GM23338 (cell line): ENCODE measurements at regions not wholly inside any gene's neighbourhood (a gene's known extent, or its start where the extent isn't known, plus 50 kb on each side); places are given as distances from the start of the nearest gene placed in this dataset.

Source experiments
- ATAC-seq: fragments of 200-7000 bp; cut with Tn5 transposase; 3 replicates; pipeline ENCODE4 v1.9.1; 2020
- DNase-seq: peaks from one replicate; pipeline ENCODE4 v3.0.0-alpha.2; 2015; ENCODE audit warnings: low spot score
- H2AFZ ChIP-seq: fragments of 200-600 bp; sonication (generic); 2 replicates; pipeline ENCODE4 v1.8.0; 2016; ENCODE audit warnings: antibody characterized with exemption, mild to moderate bottlenecking, moderate library complexity
- H3F3A ChIP-seq: fragments of 200-600 bp; sonication (generic); replicated peaks from 2 replicates; pipeline ENCODE4 v1.8.0; 2017; ENCODE audit warnings: antibody characterized with exemption, mixed run types, low read depth
- H3K27ac ChIP-seq: fragments of 200-600 bp; sonication (generic); 2 replicates; pipeline ENCODE4 v1.6.1; 2016; ENCODE audit warnings: low read depth
- H3K27me3 ChIP-seq: fragments of 200-600 bp; sonication (generic); 2 replicates; pipeline ENCODE4 v1.8.0; 2016; ENCODE audit warnings: mild to moderate bottlenecking, mixed run types, moderate library complexity; ENCODE audit not compliant: insufficient read depth
- H3K36me3 ChIP-seq: fragments of 200-600 bp; sonication (generic); 2 replicates; pipeline ENCODE4 v1.8.0; 2016; ENCODE audit warnings: mild to moderate bottlenecking; ENCODE audit not compliant: insufficient read depth
- H3K4me1 ChIP-seq: fragments of 200-600 bp; sonication (generic); 2 replicates; pipeline ENCODE4 v1.8.0; 2016; ENCODE audit warnings: mild to moderate bottlenecking, moderate library complexity; ENCODE audit not compliant: insufficient read depth
- H3K4me2 ChIP-seq: fragments of 200-600 bp; sonication (generic); 2 replicates; pipeline ENCODE4 v1.7.1; 2017; ENCODE audit warnings: mixed run types
- H3K4me3 ChIP-seq: fragments of 200-600 bp; sonication (generic); 2 replicates; pipeline ENCODE4 v1.6.1; 2016; ENCODE audit warnings: mixed run types
- H3K79me2 ChIP-seq: fragments of 200-600 bp; sonication (generic); replicated peaks from 2 replicates; pipeline ENCODE4 v1.8.0; 2017; ENCODE audit warnings: mild to moderate bottlenecking; ENCODE audit not compliant: insufficient read depth
- H3K9me2 ChIP-seq: fragments of 200-600 bp; sonication (generic); 2 replicates; pipeline ENCODE4 v1.8.0; 2017; ENCODE audit not compliant: insufficient read depth
- H4K20me1 ChIP-seq: fragments of 200-600 bp; sonication (generic); replicated peaks from 2 replicates; pipeline ENCODE4 v1.8.0; 2017; ENCODE audit warnings: mild to moderate bottlenecking; ENCODE audit not compliant: insufficient read depth
- H3K27ac Mint-ChIP-seq: 2 replicates; pipeline ENCODE4 v1.8.0; 2020; ENCODE audit warnings: inconsistent platforms, mild to moderate bottlenecking, moderate library complexity, mixed read lengths
- H3K27me3 Mint-ChIP-seq: 3 replicates; pipeline ENCODE4 v1.8.0; 2022; ENCODE audit warnings: low read depth, mild to moderate bottlenecking, moderate library complexity, mixed read lengths, inconsistent platforms; ENCODE audit not compliant: insufficient read depth, poor library complexity
- H3K36me3 Mint-ChIP-seq: 3 replicates; pipeline ENCODE4 v1.8.0; 2021; ENCODE audit warnings: low read depth, mild to moderate bottlenecking, inconsistent platforms, moderate library complexity, mixed read lengths
- H3K4me1 Mint-ChIP-seq: 3 replicates; pipeline ENCODE4 v1.8.0; 2020; ENCODE audit warnings: mild to moderate bottlenecking, inconsistent platforms, mixed read lengths
- H3K4me3 Mint-ChIP-seq: 3 replicates; pipeline ENCODE4 v1.8.0; 2021; ENCODE audit warnings: moderate library complexity, mild to moderate bottlenecking, inconsistent platforms, mixed read lengths
- H3K9me3 Mint-ChIP-seq: 3 replicates; pipeline ENCODE4 v1.8.0; 2020; ENCODE audit warnings: moderate library complexity, mild to moderate bottlenecking, inconsistent platforms, mixed read lengths
- CREB1 ChIP-seq: fragments of 250-450 bp; sonication (Bioruptor Pico); IDR thresholded peaks from 2 replicates; pipeline ENCODE4 v1.5.0; 2020; ENCODE audit warnings: low read depth, mild to moderate bottlenecking, moderate library complexity
- CTCF ChIP-seq, 2 experiments: fragments of 200-600 bp in 1 of 2; sonication (generic) in 1 of 2; conservative IDR thresholded peaks; 2 replicates each; pipeline versions ENCODE4 v1.5.1 to v1.6.1; 2016 to 2017; ENCODE audit warnings: antibody characterized with exemption in 2 of 2, low read depth in 2 of 2, mild to moderate bottlenecking in 2 of 2, moderate library complexity in 1 of 2
- ETS1 ChIP-seq: IDR thresholded peaks from 2 replicates; pipeline ENCODE4 v1.6.1; 2016; ENCODE audit warnings: antibody characterized with exemption
- EZH2 ChIP-seq: fragments of 200-600 bp; sonication (generic); IDR thresholded peaks from one replicate; pipeline ENCODE4 v1.8.0; 2017; ENCODE audit warnings: antibody characterized with exemption, mild to moderate bottlenecking, low read depth; ENCODE audit not compliant: unreplicated experiment
- EZH2phosphoT487 ChIP-seq: fragments of 200-600 bp; sonication (generic); IDR thresholded peaks from one replicate; pipeline ENCODE4 v1.8.1; 2018; ENCODE audit warnings: antibody characterized with exemption; ENCODE audit not compliant: unreplicated experiment
- JUNB ChIP-seq: IDR thresholded peaks from one replicate; pipeline ENCODE4 v1.6.1; 2016; ENCODE audit warnings: antibody characterized with exemption; ENCODE audit not compliant: unreplicated experiment
- NANOG ChIP-seq: IDR thresholded peaks from 2 replicates; pipeline ENCODE4 v1.6.1; 2016; ENCODE audit warnings: antibody characterized with exemption, borderline replicate concordance
- POLR2AphosphoS5 ChIP-seq: IDR thresholded peaks from 2 replicates; pipeline ENCODE4 v1.6.1; 2016; ENCODE audit warnings: antibody characterized with exemption, low read depth
- STAT1 ChIP-seq: IDR thresholded peaks from one replicate; pipeline ENCODE4 v1.6.1; 2016; ENCODE audit warnings: antibody characterized with exemption; ENCODE audit not compliant: unreplicated experiment
- ZNF114 ChIP-seq: fragments of 250-450 bp; sonication (Bioruptor Pico); IDR thresholded peaks from 2 replicates; pipeline ENCODE4 v1.5.0; 2020; ENCODE audit warnings: mild to moderate bottlenecking, moderate library complexity
- ZNF331 ChIP-seq: fragments of 250-450 bp; sonication (Bioruptor Pico); IDR thresholded peaks from 2 replicates; pipeline ENCODE4 v1.5.0; 2020; ENCODE audit warnings: low read depth, mild to moderate bottlenecking, moderate library complexity
- ZNF462 ChIP-seq: fragments of 250-450 bp; sonication (Bioruptor Pico); IDR thresholded peaks from 2 replicates; pipeline ENCODE4 v1.5.0; 2020; ENCODE audit warnings: mild to moderate bottlenecking, moderate library complexity
- TF ChIP-seq, protein P1 (sequence below): IDR thresholded peaks from one replicate; pipeline ENCODE4 v1.6.1; 2018; ENCODE audit warnings: antibody characterized with exemption; ENCODE audit not compliant: unreplicated experiment

DNA sequence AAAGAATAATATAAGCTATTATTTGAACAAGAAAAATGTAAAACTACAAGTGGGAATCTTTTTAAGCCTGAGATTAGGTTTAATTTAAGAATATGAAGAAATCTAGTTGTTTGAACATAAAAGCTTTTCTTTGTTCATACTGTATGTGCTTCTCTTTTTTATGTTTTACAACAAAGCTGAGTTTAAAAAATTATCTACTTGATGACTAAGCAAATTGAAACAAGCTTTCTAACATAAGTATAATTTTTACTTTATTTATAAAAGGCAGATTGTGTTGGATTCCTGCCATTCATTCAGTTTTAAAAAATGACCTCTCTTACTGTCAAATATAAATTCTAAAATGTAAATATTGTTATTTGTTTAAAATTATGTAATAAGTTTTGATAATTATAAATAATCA, 958.2 kb downstream of the DNAJB9 start:
- Mint-ChIP-seq H3K36me3 (no peaks in the 10 kb centered on the region), H3K27me3 (no peaks in the 10 kb centered on the region), H3K9me3 (no peaks in the 10 kb centered on the region), H3K4me1 (no peaks in the 10 kb centered on the region), H3K4me3 (no peak overlapping the region), H3K27ac (no peak overlapping the region)
- TF ChIP-seq CREB1 (CRISPR knock-in tag) (no peak), ZNF331 (CRISPR knock-in tag) (no peak), EZH2phosphoT487 (no peak), ZNF462 (CRISPR knock-in tag) (no peak), CTCF (conservative IDR thresholded peaks at IDR 0.05; ENCODE audit: low read depth in 2 of 2) (no peak), ZNF114 (CRISPR knock-in tag) (no peak), ETS1 (no peak), JUNB (no peak), NANOG (no peak), POLR2AphosphoS5 (no peak), EZH2 (no peak), STAT1 (no peak)
- TF ChIP-seq, protein P1, sequence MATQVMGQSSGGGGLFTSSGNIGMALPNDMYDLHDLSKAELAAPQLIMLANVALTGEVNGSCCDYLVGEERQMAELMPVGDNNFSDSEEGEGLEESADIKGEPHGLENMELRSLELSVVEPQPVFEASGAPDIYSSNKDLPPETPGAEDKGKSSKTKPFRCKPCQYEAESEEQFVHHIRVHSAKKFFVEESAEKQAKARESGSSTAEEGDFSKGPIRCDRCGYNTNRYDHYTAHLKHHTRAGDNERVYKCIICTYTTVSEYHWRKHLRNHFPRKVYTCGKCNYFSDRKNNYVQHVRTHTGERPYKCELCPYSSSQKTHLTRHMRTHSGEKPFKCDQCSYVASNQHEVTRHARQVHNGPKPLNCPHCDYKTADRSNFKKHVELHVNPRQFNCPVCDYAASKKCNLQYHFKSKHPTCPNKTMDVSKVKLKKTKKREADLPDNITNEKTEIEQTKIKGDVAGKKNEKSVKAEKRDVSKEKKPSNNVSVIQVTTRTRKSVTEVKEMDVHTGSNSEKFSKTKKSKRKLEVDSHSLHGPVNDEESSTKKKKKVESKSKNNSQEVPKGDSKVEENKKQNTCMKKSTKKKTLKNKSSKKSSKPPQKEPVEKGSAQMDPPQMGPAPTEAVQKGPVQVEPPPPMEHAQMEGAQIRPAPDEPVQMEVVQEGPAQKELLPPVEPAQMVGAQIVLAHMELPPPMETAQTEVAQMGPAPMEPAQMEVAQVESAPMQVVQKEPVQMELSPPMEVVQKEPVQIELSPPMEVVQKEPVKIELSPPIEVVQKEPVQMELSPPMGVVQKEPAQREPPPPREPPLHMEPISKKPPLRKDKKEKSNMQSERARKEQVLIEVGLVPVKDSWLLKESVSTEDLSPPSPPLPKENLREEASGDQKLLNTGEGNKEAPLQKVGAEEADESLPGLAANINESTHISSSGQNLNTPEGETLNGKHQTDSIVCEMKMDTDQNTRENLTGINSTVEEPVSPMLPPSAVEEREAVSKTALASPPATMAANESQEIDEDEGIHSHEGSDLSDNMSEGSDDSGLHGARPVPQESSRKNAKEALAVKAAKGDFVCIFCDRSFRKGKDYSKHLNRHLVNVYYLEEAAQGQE = no peak
- H3K27ac ChIP-seq = no peak overlapping the region
- H3K4me2 ChIP-seq = no peak overlapping the region
- H3F3A ChIP-seq = no peaks in the 10 kb centered on the region
- H3K79me2 ChIP-seq = no peaks in the 10 kb centered on the region
- ATAC-seq = no peak
- H4K20me1 ChIP-seq = no peaks in the 10 kb centered on the region
- H3K4me1 ChIP-seq = no peaks in the 10 kb centered on the region
- no peak overlapping the region for H3K4me3 ChIP-seq
- H2AFZ ChIP-seq = no peak overlapping the region
- peaks cover 10% of the 10 kb centered on the region for H3K9me2 ChIP-seq
- no peaks in the 10 kb centered on the region for H3K36me3 ChIP-seq
- no peaks in the 10 kb centered on the region for H3K27me3 ChIP-seq
- no peak for DNase-seq
